GM18909 (cell line): ENCODE measurements at regions not wholly inside any gene's neighbourhood (a gene's known extent, or its start where the extent isn't known, plus 50 kb on each side); places are given as distances from the start of the nearest gene placed in this dataset.
"Not testable (repeated sequence)": the region's sequence is repeated elsewhere in the genome, so short reads cannot be mapped to it uniquely, and the experiment has no call there.

Experiments used
- ATAC-seq: cut with Tn5 transposase; IDR thresholded peaks from one replicate; pipeline ENCODE4 v1.9.1; 2021; ENCODE audit warnings: mild to moderate bottlenecking; ENCODE audit not compliant: unreplicated experiment, poor library complexity

GRCh38 chr5:106525438-106525837 lies 1145.3 kb downstream of the EFNA5 start:
- ATAC-seq = no peak

DNA sequence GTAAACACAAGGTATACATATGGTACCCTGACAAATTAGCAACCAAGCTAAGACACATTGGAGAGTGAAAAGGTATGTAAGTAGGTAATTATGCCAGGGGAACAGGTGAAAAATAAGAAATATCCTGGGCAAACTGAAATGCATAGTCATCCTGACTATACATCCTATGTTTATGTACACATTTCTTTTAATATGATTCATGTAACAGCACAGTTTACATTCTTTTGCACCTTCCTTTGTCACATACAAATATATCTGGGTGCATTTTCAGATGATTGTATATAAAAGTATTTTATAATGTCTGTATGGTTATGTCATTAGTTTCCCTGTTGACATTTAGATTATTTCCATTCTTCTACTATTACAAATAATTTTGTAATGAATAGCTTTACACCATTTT lies 1146.9 kb downstream of the EFNA5 start:
- no peak for ATAC-seq

GRCh38 chr5:106522296-106522695 lies 1148.4 kb downstream of the EFNA5 start:
- no peak for ATAC-seq

- no peak for ATAC-seq
Measured at GRCh38 chr5:106521701-106522100, 1149.0 kb downstream of the EFNA5 start.

DNA sequence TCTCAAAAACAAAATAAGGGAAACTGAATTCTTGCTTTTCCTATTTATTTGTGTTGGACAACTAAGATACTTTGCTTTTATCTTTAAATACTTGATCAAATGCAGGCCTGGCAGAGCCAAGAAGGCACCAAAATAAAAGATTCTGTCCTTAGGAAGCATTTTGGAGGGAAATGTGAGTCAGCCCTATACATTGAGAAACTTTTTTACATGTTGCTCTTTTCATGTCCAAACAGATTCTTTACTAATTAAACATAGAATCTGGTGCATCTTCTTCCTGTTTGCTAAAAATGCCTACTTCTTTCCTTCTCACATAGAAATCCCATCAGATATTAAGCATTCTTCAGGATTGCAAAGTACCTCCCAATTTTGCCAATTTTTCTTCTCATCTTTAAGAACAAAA lies 1160.4 kb downstream of the EFNA5 start:
- no peak for ATAC-seq

- no peak for ATAC-seq
Measured at GRCh38 chr5:106508894-106509293, 1161.8 kb downstream of the EFNA5 start.

- no peak for ATAC-seq
Measured at GRCh38 chr5:106493910-106494309, 1176.8 kb downstream of the EFNA5 start.

GRCh38 chr5:106489004-106489403 lies 1181.7 kb downstream of the EFNA5 start:
- ATAC-seq = no peak

DNA sequence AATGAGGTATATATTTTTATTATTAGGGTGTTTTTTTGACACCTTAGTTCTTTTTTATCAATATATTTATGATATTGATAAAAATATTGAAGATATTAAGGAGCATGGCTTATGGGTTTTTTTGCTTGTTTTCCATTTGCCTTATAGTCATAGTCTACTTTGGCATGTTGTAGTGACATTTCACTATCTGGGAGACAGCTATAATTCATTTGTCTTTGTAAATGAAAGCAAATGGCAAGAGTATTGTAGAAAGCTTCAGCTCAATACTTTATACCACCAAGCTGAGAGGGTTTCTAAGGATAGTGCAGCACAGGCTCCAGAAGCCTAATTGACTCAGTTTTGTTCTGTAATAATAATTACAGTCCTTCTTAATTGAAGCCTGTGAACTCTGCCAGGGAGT lies 1182.3 kb downstream of the EFNA5 start:
- ATAC-seq = no peak

DNA sequence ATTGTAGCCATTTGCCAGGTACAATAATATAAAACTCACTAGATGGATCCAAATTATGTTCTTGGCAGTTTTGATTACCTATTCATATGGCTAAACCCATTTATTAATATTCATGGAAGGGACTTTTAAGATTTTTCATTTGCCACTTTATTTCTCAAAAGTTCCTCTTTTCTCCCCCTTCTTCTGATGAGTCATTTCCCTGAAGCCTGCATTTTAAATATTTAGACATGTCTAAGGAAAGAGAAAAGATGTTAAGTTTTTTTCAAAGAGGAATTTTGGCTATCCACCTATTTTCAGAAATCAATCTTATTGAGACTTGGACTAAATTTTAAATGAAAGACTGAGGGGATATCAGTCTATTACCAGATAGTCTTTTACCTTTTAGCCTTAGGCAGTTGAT lies 1189.4 kb downstream of the EFNA5 start:
- ATAC-seq = no peak

DNA sequence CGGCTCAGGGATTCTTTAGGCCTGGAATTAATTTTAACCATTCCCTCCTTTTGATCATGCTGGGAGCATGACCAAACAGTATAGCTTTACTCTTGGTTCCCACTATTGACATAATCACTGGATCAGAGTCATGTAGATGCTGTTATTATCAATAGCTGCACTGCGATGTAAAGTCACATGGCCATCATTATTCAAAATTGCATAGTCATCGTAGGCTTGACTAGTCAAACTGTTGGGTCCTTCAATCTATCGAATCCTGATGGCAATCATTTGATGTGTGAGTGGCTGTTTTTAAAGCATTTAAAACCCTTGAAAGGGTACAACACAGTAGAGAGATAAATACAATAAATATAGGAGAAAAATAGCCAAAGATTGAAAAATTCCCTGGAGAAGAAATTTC lies 1194.1 kb downstream of the EFNA5 start:
- ATAC-seq = no peak

- no peak for ATAC-seq
Measured at GRCh38 chr5:106474066-106474465, 1196.7 kb downstream of the EFNA5 start.

- ATAC-seq = no peak
Measured at GRCh38 chr5:106459541-106459940, 1211.2 kb downstream of the EFNA5 start.

DNA sequence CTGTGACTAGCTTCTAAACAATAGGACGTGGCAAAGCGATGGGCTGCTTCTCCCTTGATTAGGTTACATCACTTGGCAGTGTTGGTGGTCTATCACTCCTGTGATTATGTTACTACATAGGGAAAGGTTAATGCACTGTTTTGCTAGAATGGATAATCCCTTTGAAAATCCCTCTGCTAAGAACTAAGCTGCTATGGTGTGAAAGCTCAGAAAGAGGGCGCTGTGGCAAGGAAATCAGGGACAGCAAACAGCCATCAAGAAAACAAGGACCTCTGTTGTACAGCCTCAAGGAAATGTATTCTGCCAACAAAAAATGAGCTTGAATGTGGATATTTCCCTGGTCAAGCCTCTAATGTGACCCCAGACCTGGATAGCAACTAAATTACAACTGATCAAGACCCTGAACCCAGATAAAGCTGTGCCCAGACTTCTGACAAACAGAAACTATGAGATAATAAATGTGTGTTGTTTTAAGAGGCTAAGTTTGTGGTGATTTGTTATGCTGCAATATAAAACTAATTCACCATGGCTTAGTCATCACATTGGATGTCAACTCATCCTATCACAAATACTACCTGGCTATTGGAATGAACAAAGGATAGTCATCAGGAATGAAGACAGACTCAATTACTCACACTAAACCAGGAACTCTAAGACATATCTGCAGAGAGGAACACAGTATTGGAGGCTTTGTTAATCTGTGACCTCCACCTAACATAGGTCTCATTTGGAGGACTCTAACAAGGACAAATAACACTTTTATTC lies 1215.9 kb downstream of the EFNA5 start:
- no peak for ATAC-seq

DNA sequence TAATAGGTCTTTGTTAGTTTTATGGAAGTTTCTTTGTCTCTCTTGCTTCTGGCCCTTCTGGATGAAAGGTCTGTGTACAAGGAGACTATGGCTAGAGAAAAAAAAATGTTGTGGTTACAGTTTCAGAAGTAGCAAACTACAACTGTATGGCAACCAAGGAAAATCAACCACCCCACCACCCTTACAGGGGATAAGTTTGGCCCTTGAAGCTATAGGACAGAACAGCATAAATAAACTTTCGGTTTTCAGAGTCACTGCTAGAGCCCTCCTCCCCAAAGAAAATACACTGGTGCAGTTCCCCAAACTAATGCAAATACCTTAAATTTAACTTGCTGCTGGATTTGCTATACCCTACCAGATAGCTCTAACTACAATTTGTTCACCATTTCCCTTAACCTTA lies 1216.7 kb downstream of the EFNA5 start:
- ATAC-seq = no peak

DNA sequence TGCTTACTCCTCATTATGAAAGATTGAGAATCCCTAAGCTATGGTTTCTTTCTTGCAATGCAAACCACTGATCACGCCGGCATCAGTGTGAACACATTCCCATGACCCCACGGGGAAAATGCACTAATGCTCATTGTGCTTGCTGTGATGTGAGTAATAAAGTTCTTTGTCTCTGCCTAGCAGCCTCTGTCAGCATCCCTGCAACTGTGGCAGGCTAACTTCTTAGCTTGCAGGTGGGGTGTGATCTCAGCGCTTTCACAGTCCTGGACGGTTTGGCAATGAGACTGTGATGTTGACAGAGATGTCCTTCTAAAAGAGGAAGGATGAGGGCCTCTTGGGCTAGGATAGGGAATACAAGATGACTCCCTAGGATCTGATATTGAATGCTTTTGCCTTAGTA lies 1218.7 kb downstream of the EFNA5 start:
- no peak for ATAC-seq

DNA sequence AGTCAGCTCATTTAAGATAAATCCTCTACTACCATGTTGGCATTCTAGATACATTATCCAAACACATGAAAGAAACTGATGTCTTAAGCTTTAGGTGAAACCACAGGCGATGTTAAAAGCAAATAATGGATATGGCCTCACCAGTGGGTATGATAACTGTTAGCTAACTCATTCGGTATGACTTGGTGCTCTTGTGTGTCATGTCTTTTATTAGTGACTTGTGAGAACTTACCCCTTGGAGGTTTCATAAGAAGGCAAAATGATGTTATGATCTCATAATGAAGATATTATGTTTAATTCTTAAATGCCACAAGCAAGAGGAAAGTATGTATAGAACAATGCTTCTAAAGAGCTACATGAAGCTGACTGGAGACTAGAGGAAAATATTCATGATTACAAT lies 1227.0 kb downstream of the EFNA5 start:
- no peak for ATAC-seq

DNA sequence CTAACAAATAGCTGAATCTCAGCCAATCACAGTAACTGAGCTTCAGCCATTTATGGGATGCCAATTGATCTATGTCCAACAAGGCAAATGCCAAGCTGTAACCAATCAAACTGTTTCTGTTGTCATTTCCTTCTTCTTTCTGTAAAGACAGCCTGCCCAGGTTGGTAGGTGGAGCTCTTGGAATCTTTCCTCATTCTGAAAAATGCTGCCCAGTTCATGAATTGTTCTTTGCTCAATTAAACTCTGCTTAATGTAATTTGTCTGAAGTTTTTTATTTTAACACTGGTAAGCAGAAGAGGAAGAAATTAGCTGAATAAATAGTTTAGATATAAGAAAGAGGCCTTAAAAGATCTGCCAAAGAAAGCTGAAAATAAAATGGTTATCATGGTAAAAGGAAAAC lies 1235.6 kb downstream of the EFNA5 start:
- ATAC-seq = no peak

DNA sequence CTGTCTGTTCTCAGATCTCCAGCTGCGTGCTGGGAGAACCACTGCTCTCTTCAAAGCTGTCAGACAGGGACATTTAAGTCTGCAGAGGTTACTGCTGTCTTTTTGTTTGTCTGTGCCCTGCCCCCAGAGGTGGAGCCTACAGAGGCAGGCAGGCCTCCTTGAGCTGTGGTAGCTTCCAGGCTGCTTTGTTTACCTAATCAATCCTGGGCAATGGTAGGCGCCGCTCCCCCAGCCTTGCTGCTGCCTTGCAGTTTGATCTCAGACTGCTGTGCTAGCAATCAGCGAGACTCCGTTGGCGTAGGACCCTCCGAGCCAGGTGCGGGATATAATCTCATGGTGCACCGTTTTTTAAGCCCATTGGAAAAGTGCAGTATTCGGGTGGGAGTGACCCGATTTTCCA lies 1240.0 kb downstream of the EFNA5 start:
- ATAC-seq = not testable (repeated sequence)

GRCh38 chr5:106423109-106423897 lies 1247.4 kb downstream of the EFNA5 start:
- ATAC-seq = no peak

GRCh38 chr5:106420102-106420501 lies 1250.6 kb downstream of the EFNA5 start:
- ATAC-seq = no peak

GRCh38 chr5:106418196-106418595 lies 1252.5 kb downstream of the EFNA5 start:
- ATAC-seq = no peak
